HG02852 (cell line): ENCODE measurements at regions not wholly inside any gene's neighbourhood (a gene's known extent, or its start where the extent isn't known, plus 50 kb on each side); places are given as distances from the start of the nearest gene placed in this dataset.
"Not testable (repeated sequence)": the region's sequence is repeated elsewhere in the genome, so short reads cannot be mapped to it uniquely, and the experiment has no call there.

Experiments
- ATAC-seq: cut with Tn5 transposase; IDR thresholded peaks from one replicate; pipeline ENCODE4 v1.9.1; 2021; ENCODE audit warnings: mild to moderate bottlenecking, moderate library complexity; ENCODE audit not compliant: unreplicated experiment

DNA sequence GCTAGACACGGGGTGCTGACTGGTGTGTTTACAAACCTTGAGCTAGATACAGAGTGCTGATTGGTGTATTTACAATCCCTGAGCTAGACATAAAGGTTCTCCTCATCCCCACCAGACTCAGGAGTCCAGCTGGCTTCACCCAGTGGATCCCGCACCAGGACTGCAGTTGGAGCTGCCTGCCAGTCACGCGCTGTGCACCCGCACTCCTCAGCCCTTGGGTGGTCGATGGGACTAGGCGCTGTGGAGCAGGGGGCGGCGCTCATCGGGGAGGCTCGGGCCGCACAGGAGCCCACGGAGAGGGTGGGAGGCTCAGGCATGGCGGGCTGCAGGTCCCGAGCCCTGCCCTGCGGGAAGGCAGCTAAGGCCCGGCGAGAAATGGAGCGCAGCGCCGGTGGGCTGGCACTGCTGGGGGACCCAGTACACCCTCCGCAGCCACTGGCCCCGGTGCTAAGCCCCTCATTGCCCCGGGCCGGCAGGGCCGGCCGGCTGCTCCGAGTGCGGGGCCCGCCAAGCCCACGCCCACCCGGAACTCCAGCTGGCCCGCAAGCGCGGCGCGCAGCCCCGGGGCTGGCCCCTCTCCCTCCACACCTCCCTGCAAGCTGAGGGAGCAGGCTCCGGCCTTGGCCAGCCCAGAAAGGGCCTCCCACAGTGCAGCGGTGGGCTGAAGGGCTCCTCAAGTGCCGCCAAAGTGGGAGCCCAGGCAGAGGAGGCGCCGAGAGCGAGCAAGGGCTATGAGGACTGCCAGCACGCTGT is 406.4 kb downstream of the HLX start:
- not testable (repeated sequence) for ATAC-seq

DNA sequence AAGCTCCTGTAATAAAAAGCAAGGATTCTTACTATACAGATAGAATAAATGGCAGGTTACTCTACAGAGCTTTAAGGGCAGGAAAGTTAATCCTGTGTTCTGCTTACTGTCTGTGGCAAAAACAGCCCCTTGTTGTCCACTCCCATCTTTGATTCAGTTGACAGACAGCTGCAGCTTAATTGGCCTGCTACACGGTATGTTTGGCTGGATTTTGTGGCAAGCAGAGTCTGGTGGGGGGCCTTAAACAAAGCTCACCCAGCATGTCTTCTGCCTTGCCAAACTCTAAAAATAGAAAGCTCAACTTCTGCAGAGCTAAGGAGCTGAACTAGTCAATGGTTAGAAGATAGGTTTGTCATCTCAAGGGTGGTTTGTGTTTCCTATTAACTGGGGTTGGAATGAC is 407.2 kb downstream of the HLX start:
- no peak for ATAC-seq

DNA sequence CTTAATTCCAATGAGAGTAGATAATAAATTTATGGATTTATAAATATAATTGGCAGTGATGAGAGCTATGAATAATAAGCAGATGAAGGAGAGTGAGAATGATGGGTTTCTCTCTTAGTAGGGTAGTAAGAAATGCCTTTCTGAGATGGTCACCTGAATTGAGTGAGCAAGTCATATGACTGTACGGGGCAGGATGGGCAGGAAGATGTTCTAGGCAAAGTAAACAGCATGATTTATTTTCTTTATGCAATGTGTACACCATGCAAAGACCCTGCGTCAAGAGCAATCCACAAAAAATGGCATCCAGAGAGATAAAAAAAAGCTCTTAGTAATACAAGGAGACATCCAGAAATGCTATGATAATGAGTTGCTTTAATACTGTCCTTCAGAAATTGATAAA is 409.9 kb downstream of the HLX start:
- no peak for ATAC-seq

DNA sequence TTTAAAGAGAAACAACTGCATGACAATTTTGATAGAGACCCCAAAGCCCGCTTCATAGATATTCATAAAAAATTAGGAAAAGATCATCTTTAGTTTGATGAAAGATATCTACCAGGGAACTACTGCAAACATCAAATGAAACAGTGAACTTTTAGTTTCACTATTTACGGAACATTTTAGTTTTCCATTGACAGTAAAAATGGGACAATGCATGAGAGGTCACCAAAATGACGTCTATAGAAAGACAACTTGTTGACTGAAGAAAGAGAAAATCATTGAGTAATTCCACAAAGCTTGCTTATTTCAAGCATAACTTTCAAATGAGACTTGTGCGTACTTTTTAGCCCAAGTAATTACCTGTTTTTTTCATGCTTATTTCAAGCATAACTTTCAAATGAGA is 411.4 kb downstream of the HLX start:
- no peak for ATAC-seq

DNA sequence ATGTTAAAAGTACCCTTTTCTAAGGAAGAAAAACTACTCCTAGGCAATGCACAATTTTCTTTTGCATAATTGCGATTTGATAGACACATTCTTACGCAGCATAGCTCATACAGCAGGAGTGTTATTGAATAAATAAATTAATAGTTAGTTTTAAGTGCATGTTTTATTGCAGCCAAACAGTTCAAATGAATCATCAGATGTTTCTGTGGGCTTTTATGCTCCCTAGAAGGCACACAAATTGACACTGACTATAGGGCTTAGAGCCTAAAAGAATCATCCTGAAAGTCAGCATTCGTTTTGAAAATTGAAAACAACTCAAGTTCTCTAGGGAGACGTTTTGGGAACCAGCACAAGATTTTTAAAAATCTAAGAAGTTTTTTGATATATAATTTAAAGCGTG is 411.9 kb downstream of the HLX start:
- ATAC-seq: no peak

DNA sequence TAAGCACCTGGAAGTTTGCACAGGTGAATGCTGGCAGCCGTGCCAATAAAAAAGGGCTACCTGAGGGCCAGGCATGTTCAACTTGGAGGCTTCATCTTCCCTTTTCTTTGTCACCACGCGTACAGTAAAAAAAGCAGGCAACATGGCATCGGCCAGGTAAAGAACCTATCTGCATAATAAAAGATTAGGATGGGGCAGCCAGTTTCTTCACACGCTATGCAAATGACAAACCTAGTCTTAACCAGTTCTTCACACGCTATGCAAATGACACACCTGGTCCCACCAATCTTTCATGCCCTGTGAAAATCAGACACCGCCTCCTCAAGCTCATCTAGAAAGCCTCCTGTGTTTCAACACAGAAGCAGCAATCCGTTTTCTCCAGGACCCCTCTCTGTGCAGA is 413.4 kb downstream of the HLX start:
- ATAC-seq: no peak

DNA sequence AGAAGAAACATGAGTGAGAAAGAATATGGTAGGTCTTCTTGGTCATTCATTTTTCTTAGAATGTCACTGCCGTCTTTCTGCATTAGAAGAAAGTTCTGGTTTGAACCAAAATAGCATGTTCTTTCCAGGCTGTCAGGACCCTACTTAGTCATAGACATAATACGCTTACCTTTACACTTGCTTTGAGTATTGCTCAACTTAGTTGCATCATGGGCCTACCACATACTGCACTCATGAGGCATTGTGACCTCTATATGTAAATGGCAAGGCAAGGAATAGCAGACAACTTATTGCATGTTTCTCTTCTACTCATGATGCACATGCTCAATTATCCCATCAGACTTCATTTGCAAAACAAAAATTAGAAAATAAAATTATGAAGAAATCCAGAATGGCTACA is 415.0 kb downstream of the HLX start:
- no peak for ATAC-seq

DNA sequence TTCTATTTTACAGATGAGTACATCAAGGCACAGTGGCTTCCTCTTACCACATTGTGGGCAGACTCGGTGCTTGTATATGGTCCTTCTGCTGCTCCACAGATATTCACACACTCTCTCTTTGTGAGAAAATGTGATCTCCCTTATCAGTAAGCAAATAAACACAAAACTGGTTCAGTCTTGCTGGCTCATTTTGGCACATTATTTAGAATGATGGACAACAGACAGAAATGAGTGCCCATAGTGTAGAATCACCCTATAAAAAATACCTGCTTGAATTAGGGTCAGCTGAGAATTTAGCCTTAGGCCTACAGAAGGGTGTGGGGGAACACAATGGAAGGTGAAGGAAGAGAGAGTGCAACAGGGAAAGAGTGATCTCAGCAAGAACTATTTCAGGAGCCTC is 423.1 kb downstream of the HLX start:
- no peak for ATAC-seq

DNA sequence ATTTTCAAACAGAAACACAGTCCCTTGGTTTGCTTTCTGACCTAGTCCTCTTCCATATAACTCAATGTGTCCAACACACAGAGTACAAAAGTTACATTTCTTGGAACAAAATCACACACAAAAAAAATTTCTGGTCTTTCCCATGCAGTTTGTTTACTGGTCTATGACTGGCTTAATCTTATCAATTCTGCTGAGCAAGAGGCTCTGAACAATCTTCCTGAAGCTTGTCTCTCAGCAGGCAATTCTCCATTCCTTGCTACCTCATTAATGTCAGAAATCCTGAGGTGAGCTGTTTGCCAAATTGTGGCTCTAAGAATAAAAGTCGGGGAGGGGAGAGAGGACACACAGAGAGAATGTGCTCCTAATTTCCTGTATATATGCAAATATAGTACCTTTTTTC is 423.6 kb downstream of the HLX start:
- ATAC-seq: no peak

DNA sequence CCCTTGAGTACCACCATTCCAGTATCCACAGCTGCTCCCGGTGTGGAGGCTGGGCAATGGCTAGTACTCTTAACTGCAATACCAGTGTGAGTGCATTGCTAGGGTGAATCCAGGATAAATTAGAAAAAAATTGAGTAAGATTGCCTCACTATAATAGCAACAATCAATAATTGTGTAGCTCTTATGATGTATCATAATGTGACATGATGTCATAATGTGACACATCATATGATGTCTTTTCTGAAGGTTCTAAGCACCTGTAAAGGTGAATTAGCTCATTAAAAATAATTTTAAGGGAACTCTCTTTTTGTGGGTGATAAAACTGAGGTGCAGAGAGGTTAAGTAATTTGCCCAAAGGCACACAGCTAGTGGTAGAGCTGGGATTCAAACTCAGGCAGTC is 424.4 kb downstream of the HLX start:
- ATAC-seq: no peak

DNA sequence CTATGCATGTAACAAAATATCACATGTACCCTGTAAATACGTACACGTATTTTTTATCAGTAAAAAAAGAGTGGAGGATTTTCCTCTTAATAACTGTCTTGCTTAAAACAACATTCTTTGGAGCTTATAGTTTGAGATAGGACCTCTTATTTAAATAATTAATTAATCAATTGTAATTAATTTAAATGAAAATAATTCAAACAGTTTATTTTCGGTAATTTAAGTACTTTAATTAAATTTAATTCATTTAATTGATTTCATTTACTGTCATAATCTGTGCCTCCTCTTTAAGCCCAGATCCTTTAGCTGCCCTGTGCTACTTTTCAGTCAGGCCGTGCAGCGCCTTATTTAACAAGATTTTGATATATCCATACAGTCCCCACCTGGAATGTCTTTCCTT is 427.0 kb downstream of the HLX start:
- no peak for ATAC-seq

DNA sequence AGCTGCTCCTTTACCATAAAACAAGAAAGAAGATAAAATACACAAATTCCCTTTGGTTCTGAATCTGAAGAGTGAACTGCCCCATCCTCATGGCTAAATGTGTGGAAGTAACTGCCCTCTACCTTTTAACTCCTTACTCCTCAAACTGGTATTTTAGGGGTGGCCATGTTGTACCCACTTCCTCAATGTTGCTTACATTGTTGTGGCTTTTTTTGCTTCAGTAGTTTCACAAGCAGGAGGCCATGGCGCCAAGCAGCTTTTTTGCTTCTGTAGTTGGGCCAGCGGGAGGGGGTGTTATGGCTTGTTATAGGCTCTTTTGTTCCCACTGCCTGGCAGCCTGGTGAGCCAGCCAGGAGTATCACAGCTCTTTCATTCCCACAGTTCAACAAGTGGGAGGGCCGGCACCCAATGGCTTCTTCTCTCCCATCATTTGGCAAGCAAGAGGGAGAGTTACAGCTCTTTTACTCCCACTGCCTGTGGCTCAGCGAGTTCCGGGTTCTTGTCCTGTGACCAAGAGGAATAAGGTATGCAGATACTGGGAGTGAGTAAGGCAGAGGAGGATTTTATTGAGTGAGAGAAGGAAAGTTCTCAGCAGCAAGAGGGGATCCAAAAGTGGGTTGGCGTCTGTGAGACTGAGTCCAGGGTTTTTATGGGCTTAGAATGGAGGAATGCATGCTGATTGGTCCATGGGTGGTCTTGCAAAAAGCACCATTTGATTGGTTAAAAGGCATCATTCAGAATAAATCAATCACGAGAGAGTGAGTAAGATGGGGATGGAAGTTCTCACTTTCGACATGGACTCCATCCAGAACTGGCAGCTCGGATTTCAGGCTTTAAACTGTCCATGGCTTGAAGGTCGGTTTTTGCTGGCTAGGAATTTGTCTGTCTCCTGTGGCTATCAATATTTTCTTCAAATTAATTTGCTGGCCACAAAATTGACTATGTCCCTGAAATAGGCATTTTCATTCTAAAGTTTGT is 429.6 kb downstream of the HLX start:
- no peak for ATAC-seq

DNA sequence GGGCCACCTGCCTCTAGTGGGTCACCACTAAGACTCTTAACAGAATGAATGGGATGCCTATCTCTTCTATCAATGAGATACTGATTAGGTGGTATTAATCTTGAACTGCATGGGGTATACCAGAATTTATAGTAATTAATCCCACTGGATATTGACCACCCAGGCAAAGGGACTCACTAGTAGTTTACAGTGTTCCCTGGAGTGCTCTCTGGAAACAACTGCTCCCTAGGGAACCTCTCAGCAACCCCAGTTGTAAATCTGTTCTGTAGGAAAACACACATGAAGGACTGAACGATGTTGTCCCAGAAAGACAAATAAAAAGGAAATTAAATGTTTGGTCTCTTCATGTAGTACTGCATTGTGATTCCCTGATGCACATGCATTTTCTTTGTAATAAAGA is 430.5 kb downstream of the HLX start:
- no peak for ATAC-seq

DNA sequence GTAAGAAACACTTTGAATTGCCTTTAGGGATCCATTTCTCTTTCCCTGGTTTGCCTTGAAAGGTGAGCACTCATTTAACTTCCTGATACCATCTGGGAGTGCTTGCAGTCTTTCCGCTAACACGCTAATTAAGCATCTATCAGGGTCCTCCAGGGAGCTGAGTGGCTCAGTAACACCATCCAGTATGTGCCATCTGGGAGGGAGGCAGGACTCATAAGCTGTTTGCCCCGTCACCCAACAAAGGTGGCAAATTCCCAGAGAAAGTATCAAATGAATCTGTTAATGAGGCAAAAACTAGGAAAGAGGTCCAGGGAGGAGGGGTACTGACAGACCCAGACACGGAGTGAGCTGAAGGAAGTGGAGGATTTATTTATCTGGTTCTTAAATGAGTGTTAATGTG is 430.9 kb downstream of the HLX start:
- ATAC-seq: no peak

DNA sequence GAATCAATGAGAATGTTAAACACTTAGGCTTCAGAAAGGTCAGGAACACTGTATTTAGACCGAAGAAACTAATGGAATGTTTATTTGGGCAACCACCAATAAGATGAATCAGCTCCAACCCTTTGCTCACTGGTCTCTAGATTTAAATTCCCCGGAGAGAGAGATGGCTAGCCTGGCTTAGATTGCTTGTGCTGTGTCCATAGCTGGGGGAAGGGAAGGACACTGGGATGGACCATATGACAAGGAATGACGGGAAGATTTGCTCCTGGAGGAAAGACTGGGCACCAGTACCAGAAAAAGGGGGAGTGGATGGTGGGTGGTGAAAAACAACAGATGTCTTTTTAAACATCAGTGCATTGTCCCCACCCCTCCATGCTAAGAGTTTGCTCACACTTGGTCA is 426.6 kb downstream of the DUSP10 start:
- ATAC-seq: no peak

DNA sequence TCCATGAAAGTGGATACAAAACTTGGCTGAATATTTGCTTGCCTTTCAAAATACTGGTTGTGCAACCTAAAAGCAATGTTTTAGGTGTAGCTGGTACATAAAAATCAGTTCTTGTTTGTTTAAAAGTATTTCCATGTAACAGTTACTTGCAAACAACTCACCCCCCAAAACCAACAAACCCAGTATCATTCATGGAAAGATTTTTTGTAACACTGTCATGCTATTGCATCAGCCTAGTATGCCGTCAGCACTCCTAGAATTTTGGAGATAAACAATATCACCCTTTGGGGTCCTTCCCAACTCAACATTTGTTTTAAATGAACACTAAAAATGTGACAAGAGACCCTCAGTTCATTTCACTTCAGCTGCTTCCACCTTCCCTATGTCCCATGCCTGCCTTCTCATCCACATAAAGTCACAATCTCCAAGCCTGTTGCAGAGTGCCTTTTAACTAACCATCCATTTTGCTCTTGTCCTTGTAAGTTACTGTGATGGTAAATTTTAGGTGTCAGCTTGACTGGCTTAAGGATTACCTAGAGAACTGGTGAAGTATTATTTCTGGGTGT is 425.3 kb downstream of the DUSP10 start:
- ATAC-seq: no peak

DNA sequence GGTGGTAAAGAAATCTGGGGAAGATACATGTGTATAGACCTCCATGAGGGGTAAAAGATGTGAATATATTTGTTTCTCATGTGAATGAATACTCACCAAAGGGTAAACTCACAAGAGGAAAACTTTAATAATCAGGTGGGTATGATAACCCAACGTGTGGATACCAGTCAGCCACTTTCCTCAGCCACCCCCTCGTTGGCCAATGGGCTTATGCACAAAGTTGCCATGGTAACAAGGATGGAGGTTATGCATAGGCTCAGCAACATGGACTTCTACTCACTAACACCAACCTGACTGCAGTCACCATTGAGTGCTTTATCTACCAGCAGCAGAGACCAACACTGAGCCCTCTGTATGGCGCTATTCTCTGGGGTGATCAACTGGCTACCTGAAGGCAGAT is 424.4 kb downstream of the DUSP10 start:
- no peak for ATAC-seq

DNA sequence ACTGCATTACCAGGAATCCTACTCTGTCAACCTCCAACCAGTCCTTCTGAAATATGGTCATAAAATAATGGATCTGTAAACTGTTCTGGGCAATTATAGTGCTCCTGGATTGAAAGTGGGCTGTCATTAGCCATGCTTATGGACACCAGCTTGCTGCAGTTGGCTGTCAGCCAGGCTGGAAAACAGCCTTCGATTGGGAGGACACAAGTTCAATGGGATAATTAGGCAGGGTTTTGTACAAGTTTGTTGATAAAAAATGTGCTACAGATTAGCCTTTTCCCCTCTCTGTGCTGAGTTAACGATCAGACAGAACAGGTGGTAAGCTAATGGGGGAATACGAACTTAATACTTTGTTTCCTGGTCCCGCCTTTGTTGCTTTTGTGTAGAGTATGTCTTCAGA is 413.9 kb downstream of the DUSP10 start:
- no peak for ATAC-seq

DNA sequence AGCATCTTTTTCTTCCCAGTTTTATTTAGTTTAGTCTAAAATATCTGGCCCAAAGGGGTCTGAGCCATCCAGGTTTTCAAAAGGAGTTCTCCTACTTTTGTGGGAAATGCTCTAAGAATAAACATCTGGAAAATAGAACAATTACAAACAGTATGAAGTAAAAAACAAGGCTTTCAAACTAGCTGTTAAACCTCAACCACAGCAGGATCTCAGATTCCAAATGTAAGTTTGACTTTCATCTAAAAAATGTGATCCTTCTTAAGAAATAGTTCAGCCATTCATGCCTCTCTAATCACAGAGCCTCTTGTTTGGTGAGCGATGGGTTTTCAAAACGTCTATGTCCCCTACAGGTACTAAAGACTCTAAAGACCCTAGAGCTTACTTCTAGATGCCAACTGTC is 413.5 kb downstream of the DUSP10 start:
- ATAC-seq: no peak

DNA sequence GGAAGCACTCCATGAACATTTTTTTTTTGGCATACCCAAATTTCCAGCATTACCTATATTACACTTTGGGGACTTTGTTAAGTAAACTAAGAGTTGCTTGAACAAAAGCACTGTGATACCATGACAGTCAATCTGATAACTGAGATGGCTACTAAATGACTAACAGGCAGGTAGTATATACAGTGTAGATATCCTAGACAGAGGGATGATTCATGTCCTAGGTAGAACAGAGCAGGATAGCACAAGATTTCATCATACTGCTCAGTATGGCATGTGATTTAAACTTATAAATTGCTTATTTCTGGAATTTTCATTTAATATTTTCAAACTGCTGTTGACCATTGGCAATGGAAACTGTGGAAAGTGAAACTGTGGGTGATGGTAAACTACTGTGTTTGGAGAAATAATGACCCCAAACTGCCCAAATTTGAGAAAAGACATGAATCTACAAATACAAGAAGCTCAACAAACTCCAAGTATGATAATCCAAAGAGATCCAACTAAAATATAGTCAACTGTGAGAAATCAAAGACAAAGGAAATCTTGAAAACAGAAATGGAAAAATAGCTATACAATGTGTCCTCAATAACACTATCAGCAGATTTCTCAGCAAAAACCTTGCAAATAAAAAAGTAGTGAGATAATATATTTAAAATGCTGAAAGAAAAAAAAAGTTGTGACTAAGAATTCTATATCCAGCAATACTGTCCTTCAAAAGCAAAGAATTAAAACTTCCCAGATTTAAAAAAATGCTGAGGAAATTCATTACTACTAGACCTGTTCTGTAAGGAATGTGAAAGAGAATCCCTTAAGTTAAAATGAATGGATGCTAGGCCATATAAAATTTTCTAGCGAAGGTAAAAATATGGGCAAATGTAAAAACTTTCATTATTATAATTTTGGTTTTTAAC is 410.4 kb downstream of the DUSP10 start:
- no peak for ATAC-seq

DNA sequence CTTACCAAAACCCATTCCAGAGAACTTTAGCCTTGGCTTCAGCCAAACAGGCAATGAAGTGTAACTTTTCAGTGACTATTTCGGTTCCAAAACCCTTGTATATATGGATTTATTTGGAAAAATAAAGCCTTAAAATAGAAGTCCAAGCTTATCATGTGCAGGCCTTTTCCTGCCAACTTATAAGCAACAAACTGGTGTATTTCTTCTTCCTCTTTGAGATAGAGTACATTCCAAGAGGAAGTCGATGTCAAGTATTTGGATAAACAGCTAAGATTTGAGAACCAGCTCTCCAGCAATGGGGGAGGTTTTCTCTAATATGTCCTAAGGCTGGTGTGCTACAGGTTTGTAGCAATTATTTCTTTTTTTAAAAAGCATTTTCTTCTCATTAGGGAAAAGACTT is 407.8 kb downstream of the DUSP10 start:
- ATAC-seq: no peak
